HG03457 (cell line): ENCODE measurements at regions not wholly inside any gene's neighbourhood (a gene's known extent, or its start where the extent isn't known, plus 50 kb on each side); places are given as distances from the start of the nearest gene placed in this dataset.

Experiments
- ATAC-seq: cut with Tn5 transposase; IDR thresholded peaks from one replicate; pipeline ENCODE4 v1.9.1; 2021; ENCODE audit warnings: moderate number of reproducible peaks; ENCODE audit not compliant: unreplicated experiment

- no peak for ATAC-seq
These were observed 83.5 kb upstream of the MAX start for GRCh38 chr14:65185829-65186228.

- ATAC-seq, result no peak
These were observed 84.6 kb upstream of the MAX start for GRCh38 chr14:65186951-65187350.

GRCh38 chr14:65187421-65188049, 85.2 kb upstream of the MAX start:
- no peak for ATAC-seq

- no peak for ATAC-seq
These were observed 88.0 kb upstream of the MAX start for GRCh38 chr14:65190312-65190711.

GRCh38 chr14:65191716-65192115, 89.4 kb upstream of the MAX start:
- ATAC-seq, result no peak

GRCh38 chr14:65192686-65193085, 90.4 kb upstream of the MAX start:
- no peak for ATAC-seq

- no peak for ATAC-seq
These were observed 91.7 kb upstream of the MAX start for GRCh38 chr14:65193916-65194590.

- peak; percentile 73 for ATAC-seq
These were observed 92.9 kb upstream of the MAX start for GRCh38 chr14:65195042-65195719.

- ATAC-seq, result no peak
These were observed 96.0 kb upstream of the MAX start for GRCh38 chr14:65198346-65198745.

GRCh38 chr14:65200454-65200853, 98.1 kb upstream of the MAX start:
- ATAC-seq, result no peak

GRCh38 chr14:65203574-65203973, 101.3 kb upstream of the MAX start:
- no peak for ATAC-seq

- no peak for ATAC-seq
These were observed 101.7 kb upstream of the MAX start for GRCh38 chr14:65204056-65204455.

GRCh38 chr14:65206078-65206447, 103.7 kb upstream of the MAX start:
- no peak for ATAC-seq

GRCh38 chr14:65206448-65207096, 104.3 kb upstream of the MAX start:
- ATAC-seq, result peak; percentile 58

- no peak for ATAC-seq
These were observed 106.2 kb upstream of the MAX start for GRCh38 chr14:65208548-65208947.

- no peak for ATAC-seq
These were observed 108.0 kb upstream of the MAX start for GRCh38 chr14:65210118-65210821.

- no peak for ATAC-seq
These were observed 108.5 kb upstream of the MAX start for GRCh38 chr14:65210822-65211182.

- no peak for ATAC-seq
These were observed 109.1 kb upstream of the MAX start for GRCh38 chr14:65211341-65211987.

- no peak for ATAC-seq
These were observed 111.0 kb upstream of the MAX start for GRCh38 chr14:65213316-65213715.

- no peak for ATAC-seq
These were observed 112.4 kb upstream of the MAX start for GRCh38 chr14:65214741-65215140.

GRCh38 chr14:65219353-65219752, 117.0 kb upstream of the MAX start:
- no peak for ATAC-seq
